Keratinocyte (primary cell): ENCODE measurements at regions not wholly inside any gene's neighbourhood (a gene's known extent, or its start where the extent isn't known, plus 50 kb on each side); places are given as distances from the start of the nearest gene placed in this dataset.

Source experiments
- DNase-seq: peaks from one replicate; pipeline ENCODE4 v3.0.0-alpha.2; 2011; ENCODE audit warnings: low read depth, missing footprints, low spot score
- FAIRE-seq: peaks from 2 replicates; lab custom pipeline; 2011; peaks lifted over from hg19 to GRCh38; lab: Jason Lieb, UNC
- H2AFZ ChIP-seq: 2 replicates; pipeline ENCODE4 v1.6.0; 2012; ENCODE audit warnings: low read length, control low read depth, inconsistent platforms; ENCODE audit not compliant: control insufficient read depth
- H3K27ac ChIP-seq: 2 replicates; pipeline ENCODE4 v1.5.1; 2011; ENCODE audit warnings: low read length; ENCODE audit not compliant: control insufficient read depth, insufficient read depth
- H3K27me3 ChIP-seq: 3 replicates; pipeline ENCODE4 v1.6.0; 2011; ENCODE audit warnings: low read length; ENCODE audit not compliant: control insufficient read depth, insufficient read depth; ENCODE audit errors: extremely low read depth
- H3K36me3 ChIP-seq, 2 experiments: 2 replicates in 1 of 2; 3 replicates in 1 of 2; pipeline ENCODE4 v1.5.1; 2011; ENCODE audit warnings: low read length in 2 of 2, mild to moderate bottlenecking in 1 of 2; ENCODE audit not compliant: control insufficient read depth in 2 of 2, insufficient read depth in 2 of 2; ENCODE audit errors: extremely low read depth in 1 of 2
- H3K4me1 ChIP-seq: 3 replicates; pipeline ENCODE4 v1.5.1; 2011; ENCODE audit warnings: low read length; ENCODE audit not compliant: control insufficient read depth, insufficient read depth; ENCODE audit errors: extremely low read depth
- H3K4me2 ChIP-seq: 3 replicates; pipeline ENCODE4 v1.6.0; 2011; ENCODE audit warnings: low read depth, low read length; ENCODE audit not compliant: control insufficient read depth, insufficient read depth; ENCODE audit errors: extremely low read depth
- H3K4me3 ChIP-seq, 3 experiments: fragments of 200-600 bp in 1 of 3; sonication (generic) in 1 of 3; 2 replicates in 2 of 3; 3 replicates in 1 of 3; pipeline ENCODE4 v1.5.1; 2011 to 2016; ENCODE audit warnings: low read length in 3 of 3, mild to moderate bottlenecking in 3 of 3, control low read depth in 2 of 3, inconsistent platforms in 1 of 3, low read depth in 1 of 3, mixed read lengths in 1 of 3, mixed run types in 1 of 3, moderate library complexity in 1 of 3; ENCODE audit not compliant: control insufficient read depth in 2 of 3, insufficient read depth in 2 of 3; ENCODE audit errors: extremely low read depth in 1 of 3
- H3K79me2 ChIP-seq: 2 replicates; pipeline ENCODE4 v1.6.0; 2012; ENCODE audit warnings: low read length; ENCODE audit not compliant: control insufficient read depth, insufficient read depth
- H3K9ac ChIP-seq: 3 replicates; pipeline ENCODE4 v1.6.0; 2011; ENCODE audit warnings: low read length; ENCODE audit not compliant: control insufficient read depth, insufficient read depth; ENCODE audit errors: extremely low read depth
- H3K9me1 ChIP-seq: 3 replicates; pipeline ENCODE4 v1.6.0; 2011; ENCODE audit warnings: low read length; ENCODE audit not compliant: control insufficient read depth, insufficient read depth; ENCODE audit errors: extremely low read depth
- H3K9me3 ChIP-seq: 2 replicates; pipeline ENCODE4 v1.5.1; 2012; ENCODE audit warnings: low read depth, low read length; ENCODE audit not compliant: control insufficient read depth
- H4K20me1 ChIP-seq: 3 replicates; pipeline ENCODE4 v1.6.0; 2011; ENCODE audit warnings: low read length; ENCODE audit not compliant: control insufficient read depth, insufficient read depth; ENCODE audit errors: extremely low read depth
- EZH2 ChIP-seq: IDR thresholded peaks from one replicate; pipeline ENCODE4 v1.6.1; 2012; ENCODE audit warnings: inconsistent platforms, mild to moderate bottlenecking, low read length, moderate library complexity
- dilution Hi-C: fragments of 300-500 bp; cut with MboI; formaldehyde crosslinking; loops from one replicate; pipeline ENCODE4 v1.7.0; 2020; ENCODE audit warnings: low sequenced_read_pairs; ENCODE audit not compliant: extremely low pct_ligation_motif_present
- TF ChIP-seq, protein P1 (sequence below), 3 experiments: IDR thresholded peaks in 1 of 3; conservative IDR thresholded peaks in 1 of 3; optimal IDR thresholded peaks in 1 of 3; 2 replicates in 2 of 3; 3 replicates in 1 of 3; pipeline versions ENCODE3 to v1.5.1; 2011; ENCODE audit warnings: low read length in 3 of 3, mild to moderate bottlenecking in 3 of 3, moderate library complexity in 2 of 3, control low read depth in 1 of 3, inconsistent platforms in 1 of 3; ENCODE audit not compliant: insufficient read depth in 2 of 3; ENCODE audit errors: extremely low read depth in 1 of 3

GRCh38 chr20:19966840-19967239 lies 50.3 kb upstream of the NAA20 start:
- dilution Hi-C loops, result no loop called here
- DNase-seq (no peak), FAIRE-seq (no peak)
- Histone ChIP-seq H3K27me3 (no peaks in the 10 kb centered on the region), H3K36me3 (peaks cover 4 to 15% of the 10 kb centered on the region in 2 experiments), H3K4me3 (no peak overlapping the region), H3K4me2 (no peak overlapping the region), H3K27ac (no peak overlapping the region), H3K9ac (no peak overlapping the region), H2AFZ (no peak overlapping the region), H3K79me2 (no peaks in the 10 kb centered on the region), H3K4me1 (peaks cover 20% of the 10 kb centered on the region), H4K20me1 (no peaks in the 10 kb centered on the region), H3K9me1 (no peaks in the 10 kb centered on the region), H3K9me3 (no peaks in the 10 kb centered on the region)
- no peak for TF ChIP-seq EZH2
- TF ChIP-seq, protein P1, sequence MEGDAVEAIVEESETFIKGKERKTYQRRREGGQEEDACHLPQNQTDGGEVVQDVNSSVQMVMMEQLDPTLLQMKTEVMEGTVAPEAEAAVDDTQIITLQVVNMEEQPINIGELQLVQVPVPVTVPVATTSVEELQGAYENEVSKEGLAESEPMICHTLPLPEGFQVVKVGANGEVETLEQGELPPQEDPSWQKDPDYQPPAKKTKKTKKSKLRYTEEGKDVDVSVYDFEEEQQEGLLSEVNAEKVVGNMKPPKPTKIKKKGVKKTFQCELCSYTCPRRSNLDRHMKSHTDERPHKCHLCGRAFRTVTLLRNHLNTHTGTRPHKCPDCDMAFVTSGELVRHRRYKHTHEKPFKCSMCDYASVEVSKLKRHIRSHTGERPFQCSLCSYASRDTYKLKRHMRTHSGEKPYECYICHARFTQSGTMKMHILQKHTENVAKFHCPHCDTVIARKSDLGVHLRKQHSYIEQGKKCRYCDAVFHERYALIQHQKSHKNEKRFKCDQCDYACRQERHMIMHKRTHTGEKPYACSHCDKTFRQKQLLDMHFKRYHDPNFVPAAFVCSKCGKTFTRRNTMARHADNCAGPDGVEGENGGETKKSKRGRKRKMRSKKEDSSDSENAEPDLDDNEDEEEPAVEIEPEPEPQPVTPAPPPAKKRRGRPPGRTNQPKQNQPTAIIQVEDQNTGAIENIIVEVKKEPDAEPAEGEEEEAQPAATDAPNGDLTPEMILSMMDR (optimal IDR thresholded peaks at IDR 0.05 in 1 of 3, IDR thresholded peaks at IDR 0.05 in 1 of 3, conservative IDR thresholded peaks at IDR 0.05 in 1 of 3; ENCODE audit: extremely low read depth in 1 of 3, insufficient read depth in 2 of 3, low read length in 3 of 3), result no peak
